Astrocyte (in vitro differentiated cells and primary cell): ENCODE measurements at regions not wholly inside any gene's neighbourhood (a gene's known extent, or its start where the extent isn't known, plus 50 kb on each side); places are given as distances from the start of the nearest gene placed in this dataset.

Experiments
- DNase-seq: peaks from one replicate; pipeline ENCODE4 v3.0.0-alpha.2; 2010; ENCODE audit warnings: low read depth
- FAIRE-seq: peaks from 2 replicates; lab custom pipeline; 2011; peaks lifted over from hg19 to GRCh38; lab: Jason Lieb, UNC
- H2AFZ ChIP-seq: 2 replicates; pipeline ENCODE4 v1.6.0; 2012; ENCODE audit warnings: low read depth, low read length, inconsistent platforms
- H3K27ac ChIP-seq: 2 replicates; pipeline ENCODE4 v1.5.1; 2011; ENCODE audit warnings: low read depth, low read length, inconsistent platforms
- H3K27me3 ChIP-seq: 2 replicates; pipeline ENCODE4 v1.6.0; 2011; ENCODE audit warnings: low read length, inconsistent platforms; ENCODE audit not compliant: insufficient read depth
- H3K36me3 ChIP-seq: 2 replicates; pipeline ENCODE4 v1.5.1; 2011; ENCODE audit warnings: low read length, inconsistent platforms; ENCODE audit not compliant: insufficient read depth
- H3K4me1 ChIP-seq: 2 replicates; pipeline ENCODE4 v1.5.1; 2011; ENCODE audit warnings: low read length, inconsistent platforms; ENCODE audit not compliant: insufficient read depth
- H3K4me2 ChIP-seq: 2 replicates; pipeline ENCODE4 v1.6.0; 2012; ENCODE audit warnings: low read length, inconsistent platforms
- H3K4me3 ChIP-seq: 2 replicates; pipeline ENCODE4 v1.5.1; 2011; ENCODE audit warnings: low read depth, mild to moderate bottlenecking, low read length, inconsistent platforms; ENCODE audit not compliant: insufficient read depth
- H3K79me2 ChIP-seq: 2 replicates; pipeline ENCODE4 v1.6.0; 2012; ENCODE audit warnings: mild to moderate bottlenecking, low read length, inconsistent platforms; ENCODE audit not compliant: insufficient read depth
- H3K9ac ChIP-seq: 2 replicates; pipeline ENCODE4 v1.6.0; 2012; ENCODE audit warnings: mild to moderate bottlenecking, low read length, inconsistent platforms
- H3K9me3 ChIP-seq: 2 replicates; pipeline ENCODE4 v1.5.1; 2012; ENCODE audit warnings: low read depth, mild to moderate bottlenecking, low read length, inconsistent platforms; ENCODE audit not compliant: insufficient read depth
- H4K20me1 ChIP-seq: 2 replicates; pipeline ENCODE4 v1.6.0; 2012; ENCODE audit warnings: low read length, inconsistent platforms; ENCODE audit not compliant: insufficient read depth
- H3K27ac Mint-ChIP-seq: one replicate; pipeline ENCODE4 v1.8.0; 2021; ENCODE audit warnings: mild to moderate bottlenecking, mixed read lengths; ENCODE audit not compliant: unreplicated experiment
- H3K27me3 Mint-ChIP-seq: one replicate; pipeline ENCODE4 v1.8.0; 2021; ENCODE audit warnings: low read depth, mixed read lengths; ENCODE audit not compliant: unreplicated experiment
- H3K36me3 Mint-ChIP-seq: one replicate; pipeline ENCODE4 v1.8.0; 2021; ENCODE audit warnings: low read depth, mixed read lengths; ENCODE audit not compliant: unreplicated experiment
- H3K4me1 Mint-ChIP-seq: one replicate; pipeline ENCODE4 v1.8.0; 2021; ENCODE audit warnings: low read depth, mixed read lengths; ENCODE audit not compliant: unreplicated experiment
- H3K4me3 Mint-ChIP-seq: one replicate; pipeline ENCODE4 v1.8.0; 2021; ENCODE audit warnings: mild to moderate bottlenecking, moderate library complexity, mixed read lengths; ENCODE audit not compliant: unreplicated experiment
- H3K9me3 Mint-ChIP-seq: one replicate; pipeline ENCODE4 v1.8.0; 2021; ENCODE audit warnings: mild to moderate bottlenecking, mixed read lengths; ENCODE audit not compliant: unreplicated experiment
- EZH2 ChIP-seq: IDR thresholded peaks from 2 replicates; pipeline ENCODE4 v1.6.1; 2012; ENCODE audit warnings: mild to moderate bottlenecking, low read length, inconsistent platforms; ENCODE audit not compliant: insufficient read depth
- TF ChIP-seq, protein P1 (sequence below): IDR thresholded peaks from 2 replicates; pipeline ENCODE4 v1.5.1; 2011; ENCODE audit warnings: low read depth, mild to moderate bottlenecking, inconsistent platforms, low read length, moderate library complexity; ENCODE audit not compliant: insufficient read depth

DNA sequence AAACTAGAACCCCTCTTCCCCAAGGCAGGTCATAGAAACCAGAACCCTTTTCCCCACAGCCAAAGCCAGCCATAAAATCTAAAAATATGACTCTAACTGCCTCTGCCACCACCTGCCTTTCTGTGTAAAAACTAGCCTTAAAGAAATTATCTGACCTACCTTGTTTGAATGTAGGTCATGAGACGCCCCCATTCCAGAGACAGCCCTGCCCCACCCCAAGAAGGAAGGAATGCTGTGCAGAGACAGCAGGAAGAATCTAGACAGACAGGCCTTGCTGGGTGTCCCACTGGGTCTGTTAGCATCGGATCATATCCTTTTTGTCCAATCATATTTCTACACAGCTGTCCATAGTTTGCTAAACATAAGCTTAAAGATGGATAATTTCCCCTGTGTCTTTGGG lies 128.4 kb upstream of the RAB4A start:
- peak overlapping the region; percentile 29 for H3K27ac Mint-ChIP-seq
- no peaks in the 10 kb centered on the region for H3K79me2 ChIP-seq

DNA sequence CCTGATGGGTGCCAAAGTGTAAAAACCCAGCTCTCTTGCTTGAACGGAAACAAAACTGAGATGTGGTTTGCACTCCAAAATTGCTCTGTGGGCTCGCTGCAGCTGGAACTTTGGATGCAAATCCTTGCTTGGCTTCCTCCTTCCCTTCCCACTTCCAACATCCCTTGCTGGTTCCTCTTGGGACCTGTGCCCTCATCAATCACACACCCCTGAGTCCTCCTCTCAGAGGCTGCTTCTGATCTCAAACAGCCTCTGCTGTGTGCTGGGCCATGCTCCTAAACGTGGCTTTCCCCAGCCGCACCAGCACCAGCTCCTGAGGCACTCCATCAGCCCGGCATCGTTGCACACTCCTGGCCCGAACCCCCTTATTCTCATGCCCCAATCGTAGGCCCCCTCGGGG lies 124.3 kb upstream of the RAB4A start:
- peaks cover 20% of the 10 kb centered on the region for H3K27me3 ChIP-seq
- no peak overlapping the region for H3K27ac ChIP-seq
- no peak overlapping the region for H3K9ac ChIP-seq
- H3K4me3 ChIP-seq: no peak overlapping the region
- Mint-ChIP-seq H3K27ac (no peak overlapping the region), H3K9me3 (peaks cover 8% of the 10 kb centered on the region), H3K4me1 (peaks cover 11% of the 10 kb centered on the region), H3K27me3 (peaks cover 41% of the 10 kb centered on the region), H3K4me3 (no peak overlapping the region), H3K36me3 (no peaks in the 10 kb centered on the region)
- no peaks in the 10 kb centered on the region for H3K9me3 ChIP-seq
- no peaks in the 10 kb centered on the region for H3K79me2 ChIP-seq
- H4K20me1 ChIP-seq: no peaks in the 10 kb centered on the region
- H3K4me1 ChIP-seq: no peaks in the 10 kb centered on the region
- H3K4me2 ChIP-seq: no peak overlapping the region
- H2AFZ ChIP-seq: no peak overlapping the region
- no peaks in the 10 kb centered on the region for H3K36me3 ChIP-seq
- no peak for DNase-seq
- no peak for FAIRE-seq
- TF ChIP-seq, protein P1, sequence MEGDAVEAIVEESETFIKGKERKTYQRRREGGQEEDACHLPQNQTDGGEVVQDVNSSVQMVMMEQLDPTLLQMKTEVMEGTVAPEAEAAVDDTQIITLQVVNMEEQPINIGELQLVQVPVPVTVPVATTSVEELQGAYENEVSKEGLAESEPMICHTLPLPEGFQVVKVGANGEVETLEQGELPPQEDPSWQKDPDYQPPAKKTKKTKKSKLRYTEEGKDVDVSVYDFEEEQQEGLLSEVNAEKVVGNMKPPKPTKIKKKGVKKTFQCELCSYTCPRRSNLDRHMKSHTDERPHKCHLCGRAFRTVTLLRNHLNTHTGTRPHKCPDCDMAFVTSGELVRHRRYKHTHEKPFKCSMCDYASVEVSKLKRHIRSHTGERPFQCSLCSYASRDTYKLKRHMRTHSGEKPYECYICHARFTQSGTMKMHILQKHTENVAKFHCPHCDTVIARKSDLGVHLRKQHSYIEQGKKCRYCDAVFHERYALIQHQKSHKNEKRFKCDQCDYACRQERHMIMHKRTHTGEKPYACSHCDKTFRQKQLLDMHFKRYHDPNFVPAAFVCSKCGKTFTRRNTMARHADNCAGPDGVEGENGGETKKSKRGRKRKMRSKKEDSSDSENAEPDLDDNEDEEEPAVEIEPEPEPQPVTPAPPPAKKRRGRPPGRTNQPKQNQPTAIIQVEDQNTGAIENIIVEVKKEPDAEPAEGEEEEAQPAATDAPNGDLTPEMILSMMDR: no peak
- TF ChIP-seq EZH2: no peak

More for the DNA sequence above, 128.4 kb upstream of the RAB4A start:
- FAIRE-seq (no peak), DNase-seq (no peak)
- H3K36me3 ChIP-seq: no peaks in the 10 kb centered on the region
- no peaks in the 10 kb centered on the region for H3K36me3 Mint-ChIP-seq
- H3K27me3 ChIP-seq: peaks cover 17% of the 10 kb centered on the region
- no peak overlapping the region for H2AFZ ChIP-seq
- TF ChIP-seq, protein P1: no peak
- TF ChIP-seq EZH2: no peak
- H3K4me3 ChIP-seq: no peak overlapping the region
- no peaks in the 10 kb centered on the region for H4K20me1 ChIP-seq
- no peak overlapping the region for H3K4me3 Mint-ChIP-seq
- H3K27ac ChIP-seq: no peak overlapping the region
- peaks cover 10% of the 10 kb centered on the region for H3K9me3 Mint-ChIP-seq
- H3K9ac ChIP-seq: no peak overlapping the region
- H3K4me2 ChIP-seq: no peak overlapping the region
- no peaks in the 10 kb centered on the region for H3K9me3 ChIP-seq
- H3K4me1 Mint-ChIP-seq: peaks cover 13% of the 10 kb centered on the region
- peaks cover 49% of the 10 kb centered on the region for H3K27me3 Mint-ChIP-seq
- H3K4me1 ChIP-seq: no peaks in the 10 kb centered on the region

DNA sequence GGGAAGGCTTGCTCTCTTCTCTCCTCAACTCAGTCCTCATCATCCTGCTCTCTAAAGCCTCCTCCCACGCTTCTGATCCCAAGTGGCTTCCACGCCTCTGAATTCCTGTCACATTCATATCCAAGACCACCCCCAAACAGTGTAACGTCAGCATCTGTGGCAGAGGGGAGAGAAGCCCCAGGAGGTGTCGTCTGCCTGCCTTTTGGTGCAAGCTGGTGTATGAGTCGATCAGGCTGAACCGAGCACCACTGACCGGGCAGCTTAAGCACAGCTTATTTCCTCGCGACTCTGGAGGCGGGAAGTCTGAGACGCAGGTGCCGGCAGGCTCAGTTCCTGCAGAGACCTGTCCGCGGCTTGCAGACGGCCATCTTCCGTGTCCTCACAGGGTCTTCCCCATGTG lies 123.8 kb upstream of the RAB4A start:
- H4K20me1 ChIP-seq: no peaks in the 10 kb centered on the region
- H3K9me3 ChIP-seq: no peaks in the 10 kb centered on the region
- no peaks in the 10 kb centered on the region for H3K4me1 ChIP-seq
- Mint-ChIP-seq H3K9me3 (peaks cover 8% of the 10 kb centered on the region), H3K4me3 (no peak overlapping the region), H3K27me3 (peaks cover 41% of the 10 kb centered on the region), H3K27ac (no peak overlapping the region), H3K4me1 (peaks cover 11% of the 10 kb centered on the region), H3K36me3 (no peaks in the 10 kb centered on the region)
- no peak overlapping the region for H2AFZ ChIP-seq
- H3K27ac ChIP-seq: no peak overlapping the region
- H3K4me2 ChIP-seq: no peak overlapping the region
- TF ChIP-seq, protein P1: no peak
- H3K79me2 ChIP-seq: no peaks in the 10 kb centered on the region
- FAIRE-seq: no peak
- H3K27me3 ChIP-seq: peaks cover 18% of the 10 kb centered on the region
- no peak overlapping the region for H3K4me3 ChIP-seq
- no peak for DNase-seq
- H3K36me3 ChIP-seq: no peaks in the 10 kb centered on the region
- H3K9ac ChIP-seq: no peak overlapping the region
